Endothelial cell of umbilical vein (primary cell): ENCODE measurements at regions not wholly inside any gene's neighbourhood (a gene's known extent, or its start where the extent isn't known, plus 50 kb on each side); places are given as distances from the start of the nearest gene placed in this dataset.

ENCODE experiments used
- BruUV-seq: library from RNA; stranded (reverse); fragments of 400-500 nt; replicated peaks from 2 replicates; lab custom pipeline; 2021; lab: Mats Ljungman, UMichigan
- CTCF ChIA-PET: fragments of 300-600, 350-600 bp; sonication (Branson Sonifier 250); formaldehyde crosslinking; loops from one replicate; lab custom pipeline; 2021; ENCODE audit warnings: antibody characterized with exemption, inconsistent platforms; lab: Charles Lee
- POLR2A ChIA-PET: fragments of 300-600, 350-600 bp; sonication (Branson Sonifier 250); formaldehyde crosslinking; loops from one replicate; lab custom pipeline; 2021; ENCODE audit warnings: antibody characterized with exemption, inconsistent platforms; lab: Charles Lee
- DNase-seq: peaks from one replicate; pipeline ENCODE4 v3.0.0-alpha.2; 2011; ENCODE audit warnings: low read depth, low spot score
- FAIRE-seq: peaks from 2 replicates; lab custom pipeline; 2011; peaks lifted over from hg19 to GRCh38; lab: Jason Lieb, UNC
- H2AFZ ChIP-seq: 2 replicates; pipeline ENCODE4 v1.6.0; 2012; ENCODE audit warnings: low read depth, low read length, control low read depth, inconsistent platforms
- H3K27ac ChIP-seq: 2 replicates; pipeline ENCODE4 v1.5.1; 2011; ENCODE audit warnings: low read depth, mild to moderate bottlenecking, control low read depth, low read length, moderate library complexity; ENCODE audit not compliant: insufficient read depth
- H3K27me3 ChIP-seq, 2 experiments: 2 replicates each; pipeline versions ENCODE4 v1.6.0 to v1.6.1; 2011; ENCODE audit warnings: low read length in 2 of 2, mixed read lengths in 1 of 2; ENCODE audit not compliant: control insufficient read depth in 2 of 2, insufficient read depth in 2 of 2
- H3K36me3 ChIP-seq, 2 experiments: 2 replicates in 1 of 2; 3 replicates in 1 of 2; pipeline ENCODE4 v1.5.1; 2011; ENCODE audit warnings: low read length in 2 of 2, mild to moderate bottlenecking in 1 of 2, moderate library complexity in 1 of 2; ENCODE audit not compliant: control insufficient read depth in 2 of 2, insufficient read depth in 2 of 2; ENCODE audit errors: extremely low read depth in 1 of 2
- H3K4me1 ChIP-seq: 3 replicates; pipeline ENCODE4 v1.5.1; 2011; ENCODE audit warnings: mild to moderate bottlenecking, low read length; ENCODE audit not compliant: control insufficient read depth, insufficient read depth; ENCODE audit errors: extremely low read depth
- H3K4me2 ChIP-seq: 2 replicates; pipeline ENCODE4 v1.6.1; 2011; ENCODE audit warnings: low read length, control low read depth, mixed read lengths; ENCODE audit not compliant: insufficient read depth
- H3K4me3 ChIP-seq, 3 experiments: fragments of 200-600 bp in 1 of 3; sonication (generic), shearing (Covaris generic) in 1 of 3; replicated peaks in 1 of 3; 2 replicates each; pipeline ENCODE4 v1.5.1; 2011 to 2016; ENCODE audit warnings: control low read depth in 3 of 3, low read length in 3 of 3, mild to moderate bottlenecking in 2 of 3, inconsistent platforms in 1 of 3, low read depth in 1 of 3, moderate library complexity in 1 of 3; ENCODE audit not compliant: insufficient read depth in 1 of 3
- H3K79me2 ChIP-seq: 2 replicates; pipeline ENCODE4 v1.6.0; 2012; ENCODE audit warnings: low read length, inconsistent platforms; ENCODE audit not compliant: control insufficient read depth, insufficient read depth
- H3K9ac ChIP-seq: replicated peaks from 2 replicates; pipeline ENCODE3; 2011; ENCODE audit warnings: low read length, control low read depth; ENCODE audit not compliant: insufficient read depth; ENCODE audit errors: extremely low read depth
- H3K9me1 ChIP-seq: replicated peaks from 3 replicates; pipeline ENCODE4 v1.6.0; 2011; ENCODE audit warnings: mild to moderate bottlenecking, low read length; ENCODE audit not compliant: control insufficient read depth, insufficient read depth; ENCODE audit errors: extremely low read depth
- H3K9me3 ChIP-seq: replicated peaks from 2 replicates; pipeline ENCODE4 v1.5.1; 2012; ENCODE audit warnings: low read length, inconsistent platforms; ENCODE audit not compliant: control insufficient read depth, insufficient read depth
- H4K20me1 ChIP-seq: replicated peaks from 2 replicates; pipeline ENCODE3; 2011; ENCODE audit warnings: mild to moderate bottlenecking, low read length; ENCODE audit not compliant: control insufficient read depth, insufficient read depth; ENCODE audit errors: extremely low read depth
- CTCF ChIP-seq, 2 donors: IDR thresholded peaks; 1 replicate in 1 of 2; 2 replicates in 1 of 2; pipeline ENCODE4 v1.5.1; 2011; ENCODE audit warnings: low read length in 2 of 2, mild to moderate bottlenecking in 2 of 2, moderate library complexity in 2 of 2, control low read depth in 1 of 2, inconsistent platforms in 1 of 2, low read depth in 1 of 2; ENCODE audit not compliant: insufficient read depth in 1 of 2; ENCODE audit errors: extremely low read depth in 1 of 2
- EZH2 ChIP-seq: IDR thresholded peaks from 2 replicates; pipeline ENCODE4 v1.6.1; 2012; ENCODE audit warnings: borderline replicate concordance, low read depth, mild to moderate bottlenecking, moderate library complexity, low read length, inconsistent platforms; ENCODE audit not compliant: severe bottlenecking
- FOS ChIP-seq: IDR thresholded peaks from 2 replicates; pipeline ENCODE4 v1.6.1; 2011; ENCODE audit warnings: mild to moderate bottlenecking, low read length, moderate library complexity, borderline replicate concordance; ENCODE audit not compliant: insufficient read depth
- GATA2 ChIP-seq: IDR thresholded peaks from 2 replicates; pipeline ENCODE4 v1.7.0; 2011; ENCODE audit warnings: low read depth, mild to moderate bottlenecking, moderate library complexity, mixed read lengths, low read length; ENCODE audit not compliant: insufficient read length, insufficient read depth
- JUN ChIP-seq: IDR thresholded peaks from 2 replicates; pipeline ENCODE4 v1.6.1; 2011; ENCODE audit warnings: borderline replicate concordance, low read depth; ENCODE audit not compliant: insufficient read length, insufficient read depth
- MAX ChIP-seq: IDR thresholded peaks from 2 replicates; pipeline ENCODE4 v1.6.1; 2011; ENCODE audit not compliant: insufficient read depth, insufficient read length
- MYC ChIP-seq: IDR thresholded peaks from one replicate; pipeline ENCODE4 v1.6.1; 2011; ENCODE audit warnings: mild to moderate bottlenecking, low read depth, low read length
- POLR2A ChIP-seq: IDR thresholded peaks from 2 replicates; pipeline ENCODE4 v1.6.1; 2012; ENCODE audit warnings: low read depth, mild to moderate bottlenecking, control low read depth, low read length
- POLR2AphosphoS5 ChIP-seq: IDR thresholded peaks from 2 replicates; pipeline ENCODE4 v1.6.1; 2012; ENCODE audit warnings: low read depth, mild to moderate bottlenecking, control low read depth, low read length, moderate library complexity; ENCODE audit not compliant: insufficient read depth
- dilution Hi-C: fragments of 300-500 bp; cut with MboI; formaldehyde crosslinking; loops from one replicate; pipeline ENCODE4 v1.15.0; 2019; ENCODE audit warnings: low sequenced_read_pairs; ENCODE audit not compliant: extremely low pct_ligation_motif_present
- intact Hi-C: fragments of 100-400 bp; cut with micrococcal nuclease; formaldehyde crosslinking; loops from one replicate; pipeline ENCODE4 v1.10.0; 2022

GRCh38 chr10:55233090-55233489, 432.1 kb upstream of the PCDH15 start:
- no TSS peak for BruUV-seq
- ChIA-PET CTCF (interaction anchor here (1.1 kb wide), 1 partner anchor 9 kb away, joined by 3 read pairs; no protein-coding TSS in a partner anchor), POLR2A (no interaction called here)
- Histone ChIP-seq H3K4me3 (no peak overlapping the region), H3K27ac (no peak overlapping the region), H3K9me1 (no peaks in the 10 kb centered on the region), H3K9me3 (no peaks in the 10 kb centered on the region), H3K9ac (no peak overlapping the region), H3K36me3 (no peaks in the 10 kb centered on the region), H3K79me2 (no peaks in the 10 kb centered on the region), H3K27me3 (no peaks in the 10 kb centered on the region), H3K4me2 (no peak overlapping the region), H4K20me1 (no peaks in the 10 kb centered on the region), H3K4me1 (no peaks in the 10 kb centered on the region), H2AFZ (no peak overlapping the region)
- TF ChIP-seq FOS (no peak), POLR2AphosphoS5 (no peak), MAX (no peak), MYC (no peak), JUN (no peak), EZH2 (no peak), CTCF (IDR thresholded peaks at IDR 0.05; ENCODE audit: extremely low read depth in 1 of 2, insufficient read depth in 1 of 2, low read depth in 1 of 2, low read length in 2 of 2) (no peak), POLR2A (no peak), GATA2 (no peak)
- FAIRE-seq: no peak
- no peak for DNase-seq
- dilution Hi-C loops: no loop called here
- intact Hi-C loops: no loop called here
